ENCODE measurements at regions not wholly inside any gene's neighbourhood (a gene's known extent, or its start where the extent isn't known, plus 50 kb on each side); places are given as distances from the start of the nearest gene placed in this dataset.
"Not testable (repeated sequence)": the region's sequence is repeated elsewhere in the genome, so short reads cannot be mapped to it uniquely, and the experiment has no call there.

- no peak for DNase-seq
Measured at GRCh38 chr1:244106837-244107493, 55.9 kb downstream of the ZBTB18 start.

GRCh38 chr1:244111027-244111426 is 59.9 kb downstream of the ZBTB18 start:
- DNase-seq = no peak

GRCh38 chr1:244112041-244112440 is 61.0 kb downstream of the ZBTB18 start:
- DNase-seq = no peak

GRCh38 chr1:244112636-244113035 is 61.6 kb downstream of the ZBTB18 start:
- DNase-seq = no peak

- no peak for DNase-seq
Measured at GRCh38 chr1:244113532-244114320, 62.6 kb downstream of the ZBTB18 start.

- no peak for DNase-seq
Measured at GRCh38 chr1:244114892-244115291, 63.8 kb downstream of the ZBTB18 start.

- DNase-seq = no peak
Measured at GRCh38 chr1:244116946-244117345, 65.9 kb downstream of the ZBTB18 start.

GRCh38 chr1:244118109-244118761 is 67.2 kb downstream of the ZBTB18 start:
- no peak for DNase-seq

GRCh38 chr1:244128591-244129383 is 77.7 kb downstream of the ZBTB18 start:
- DNase-seq = no peak

- DNase-seq = no peak
Measured at GRCh38 chr1:244137276-244137675, 86.2 kb downstream of the ZBTB18 start.

- no peak for DNase-seq
Measured at GRCh38 chr1:244137725-244138124, 86.6 kb downstream of the ZBTB18 start.

- no peak for DNase-seq
Measured at GRCh38 chr1:244138399-244138798, 87.3 kb downstream of the ZBTB18 start.

GRCh38 chr1:244139655-244140054 is 88.6 kb downstream of the ZBTB18 start:
- no peak for DNase-seq

- no peak for DNase-seq
Measured at GRCh38 chr1:244140420-244140819, 89.3 kb downstream of the ZBTB18 start.

- no peak for DNase-seq
Measured at GRCh38 chr1:244144053-244144452, 93.0 kb downstream of the ZBTB18 start.

GRCh38 chr1:244150071-244150470 is 99.0 kb downstream of the ZBTB18 start:
- no peak for DNase-seq

- DNase-seq = no peak
Measured at GRCh38 chr1:244150665-244151064, 99.6 kb downstream of the ZBTB18 start.

- DNase-seq = no peak
Measured at GRCh38 chr1:244151537-244151936, 100.5 kb downstream of the ZBTB18 start.

GRCh38 chr1:244154508-244154871 is 103.4 kb downstream of the ZBTB18 start:
- no peak for DNase-seq

- DNase-seq = no peak
Measured at GRCh38 chr1:244154872-244155531, 103.9 kb downstream of the ZBTB18 start.

- no peak for DNase-seq
Measured at GRCh38 chr1:244155661-244156060, 104.6 kb downstream of the ZBTB18 start.

GRCh38 chr1:244156617-244157016 is 105.5 kb downstream of the ZBTB18 start:
- not testable (repeated sequence) for DNase-seq

Measured in AML-193 (cell line).